GM18519 (cell line): ENCODE measurements at regions not wholly inside any gene's neighbourhood (a gene's known extent, or its start where the extent isn't known, plus 50 kb on each side); places are given as distances from the start of the nearest gene placed in this dataset.
"Not testable (repeated sequence)": the region's sequence is repeated elsewhere in the genome, so short reads cannot be mapped to it uniquely, and the experiment has no call there.

Source experiments
- ATAC-seq: cut with Tn5 transposase; IDR thresholded peaks from one replicate; pipeline ENCODE4 v1.9.1; 2021; ENCODE audit warnings: mild to moderate bottlenecking, moderate library complexity; ENCODE audit not compliant: unreplicated experiment, low FRiP score

GRCh38 chr2:87476223-87476872, 271.5 kb upstream of the PLGLB2 start:
- not testable (repeated sequence) for ATAC-seq

- not testable (repeated sequence) for ATAC-seq
These were observed 271.0 kb upstream of the PLGLB2 start for GRCh38 chr2:87476936-87477335.

- not testable (repeated sequence) for ATAC-seq
These were observed 270.0 kb upstream of the PLGLB2 start for GRCh38 chr2:87477669-87478428.

- ATAC-seq, result not testable (repeated sequence)
These were observed 269.0 kb upstream of the PLGLB2 start for GRCh38 chr2:87478911-87479310.

GRCh38 chr2:87483093-87483680, 264.7 kb upstream of the PLGLB2 start:
- not testable (repeated sequence) for ATAC-seq

GRCh38 chr2:87484363-87484762, 263.5 kb upstream of the PLGLB2 start:
- not testable (repeated sequence) for ATAC-seq

GRCh38 chr2:87485455-87485854, 262.4 kb upstream of the PLGLB2 start:
- not testable (repeated sequence) for ATAC-seq

- peak; percentile 69 for ATAC-seq
These were observed 262.0 kb upstream of the PLGLB2 start for GRCh38 chr2:87485884-87486283.

GRCh38 chr2:87486413-87486812, 261.5 kb upstream of the PLGLB2 start:
- ATAC-seq, result not testable (repeated sequence)

- not testable (repeated sequence) for ATAC-seq
These were observed 259.9 kb upstream of the PLGLB2 start for GRCh38 chr2:87488021-87488420.

GRCh38 chr2:87488991-87489390, 258.9 kb upstream of the PLGLB2 start:
- not testable (repeated sequence) for ATAC-seq

- not testable (repeated sequence) for ATAC-seq
These were observed 253.0 kb upstream of the PLGLB2 start for GRCh38 chr2:87494846-87495245.

- not testable (repeated sequence) for ATAC-seq
These were observed 252.4 kb upstream of the PLGLB2 start for GRCh38 chr2:87495455-87495854.

GRCh38 chr2:87496036-87497006, 251.6 kb upstream of the PLGLB2 start:
- ATAC-seq, result peak; percentile 64

GRCh38 chr2:87497135-87497534, 250.8 kb upstream of the PLGLB2 start:
- not testable (repeated sequence) for ATAC-seq

- not testable (repeated sequence) for ATAC-seq
These were observed 250.2 kb upstream of the PLGLB2 start for GRCh38 chr2:87497700-87498099.

- peak; percentile 34 for ATAC-seq
These were observed 249.6 kb upstream of the PLGLB2 start for GRCh38 chr2:87498169-87498853.

GRCh38 chr2:87498854-87499238, 249.0 kb upstream of the PLGLB2 start:
- ATAC-seq, result not testable (repeated sequence)

- not testable (repeated sequence) for ATAC-seq
These were observed 248.0 kb upstream of the PLGLB2 start for GRCh38 chr2:87499860-87500259.

- ATAC-seq, result not testable (repeated sequence)
These were observed 247.5 kb upstream of the PLGLB2 start for GRCh38 chr2:87500421-87500820.
